ENCODE measurements at regions not wholly inside any gene's neighbourhood (a gene's known extent, or its start where the extent isn't known, plus 50 kb on each side); places are given as distances from the start of the nearest gene placed in this dataset.
A peak's percentile ranks its signal among the peaks of the same experiment; 100 is the strongest.
"Not testable (repeated sequence)": the region's sequence is repeated elsewhere in the genome, so short reads cannot be mapped to it uniquely, and the experiment has no call there.

DNA sequence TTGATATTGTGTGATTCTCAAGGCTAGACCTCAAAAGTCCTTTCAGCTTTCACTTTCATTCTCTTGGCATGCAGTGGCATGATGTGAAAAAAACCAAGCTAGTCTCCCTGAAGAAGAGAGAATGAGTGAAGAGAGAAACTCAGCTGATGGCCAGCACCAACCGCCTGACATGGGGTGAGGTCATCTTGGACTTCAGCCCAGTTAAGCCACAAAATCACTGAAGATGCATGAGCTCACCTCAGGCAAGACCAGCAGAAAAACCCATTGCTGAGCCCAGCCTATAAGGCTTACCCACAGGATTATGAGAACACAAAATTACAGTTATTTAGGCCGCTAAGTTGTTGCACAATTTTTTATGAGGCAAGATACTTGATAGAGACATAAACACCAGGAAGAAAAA is 496.5 kb downstream of the TOX3 start:
- DNase-seq = no peak

GRCh38 chr16:52035436-52035835 is 511.5 kb downstream of the TOX3 start:
- no peak for DNase-seq

DNA sequence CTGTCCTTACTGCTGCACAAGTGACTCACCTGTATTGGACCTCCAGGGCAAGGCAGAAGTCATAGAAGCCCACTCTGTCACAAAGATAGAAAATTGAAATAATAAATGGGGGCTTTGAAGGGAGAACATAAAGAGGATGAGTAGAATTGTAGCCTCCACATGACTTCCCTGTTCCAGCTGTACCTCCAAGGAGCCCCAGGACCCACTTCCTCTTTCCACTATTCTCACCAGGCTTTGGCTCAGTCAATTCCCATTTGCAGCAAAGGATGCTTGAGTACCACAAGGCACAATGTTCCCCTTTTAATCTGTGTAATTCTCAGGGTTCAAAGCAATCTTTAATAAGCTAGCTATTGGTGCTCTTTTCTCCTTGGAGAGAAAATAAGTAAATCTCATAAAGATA is 512.1 kb downstream of the TOX3 start:
- no peak for DNase-seq

DNA sequence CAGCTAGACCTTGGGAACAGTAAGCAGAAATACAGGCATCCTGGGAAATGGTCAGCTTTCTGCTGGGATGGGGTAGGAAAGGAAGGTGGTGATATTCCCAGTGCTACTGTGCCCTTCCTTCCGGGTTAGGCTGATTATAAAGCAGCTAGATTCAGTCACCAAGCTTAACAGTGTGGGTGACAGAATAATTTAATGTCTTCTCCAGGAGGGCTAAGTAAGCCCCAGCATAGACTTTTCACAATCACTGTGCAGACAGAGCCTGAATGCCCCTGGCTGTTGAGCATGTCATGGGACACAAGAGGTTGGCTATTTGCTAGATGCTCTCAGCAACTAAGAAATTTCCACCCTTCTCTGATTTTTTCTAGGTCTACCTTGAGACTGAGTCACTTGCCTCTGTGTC is 513.0 kb downstream of the TOX3 start:
- DNase-seq = no peak

GRCh38 chr16:52022980-52023379 is 524.0 kb downstream of the TOX3 start:
- no peak for DNase-seq

DNA sequence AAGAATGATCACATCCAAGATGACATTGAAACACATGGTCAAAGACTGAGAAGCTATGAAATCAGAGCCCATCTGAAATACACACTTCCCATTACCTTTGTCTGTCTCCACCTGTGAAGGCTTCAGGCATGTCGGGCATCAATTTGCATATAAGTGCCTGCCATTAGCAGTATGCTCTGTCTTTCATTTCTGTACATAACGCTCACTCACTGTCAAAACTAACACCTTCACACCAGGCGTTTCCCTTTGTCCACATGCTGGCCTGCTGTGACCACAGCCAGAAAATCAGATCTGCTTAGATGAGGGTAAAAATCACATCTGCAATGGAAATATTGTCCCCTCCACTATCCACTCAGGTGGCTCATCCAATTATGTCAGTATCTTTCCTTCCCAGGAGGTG is 524.8 kb downstream of the TOX3 start:
- DNase-seq = no peak

DNA sequence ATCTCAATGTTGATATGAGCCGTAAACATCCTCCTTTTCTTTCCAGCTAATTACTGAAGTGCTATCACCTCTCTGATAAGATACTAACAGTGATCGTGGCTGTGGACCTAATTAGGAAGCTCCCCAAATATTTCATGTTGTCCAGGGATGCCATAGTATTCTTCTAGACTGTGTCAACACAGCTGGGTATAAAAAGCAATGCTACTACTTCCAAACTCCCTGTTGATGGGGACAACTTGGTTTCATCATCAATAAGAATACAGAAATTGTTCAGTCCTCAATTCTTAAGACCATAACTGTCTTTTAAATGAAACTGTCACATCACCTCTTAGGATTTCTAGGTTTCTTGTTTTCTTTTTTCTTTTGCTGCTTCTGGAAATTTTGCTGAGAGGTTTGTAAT is 530.6 kb downstream of the TOX3 start:
- DNase-seq = no peak

GRCh38 chr16:52005551-52005950 is 541.4 kb downstream of the TOX3 start:
- DNase-seq = no peak

DNA sequence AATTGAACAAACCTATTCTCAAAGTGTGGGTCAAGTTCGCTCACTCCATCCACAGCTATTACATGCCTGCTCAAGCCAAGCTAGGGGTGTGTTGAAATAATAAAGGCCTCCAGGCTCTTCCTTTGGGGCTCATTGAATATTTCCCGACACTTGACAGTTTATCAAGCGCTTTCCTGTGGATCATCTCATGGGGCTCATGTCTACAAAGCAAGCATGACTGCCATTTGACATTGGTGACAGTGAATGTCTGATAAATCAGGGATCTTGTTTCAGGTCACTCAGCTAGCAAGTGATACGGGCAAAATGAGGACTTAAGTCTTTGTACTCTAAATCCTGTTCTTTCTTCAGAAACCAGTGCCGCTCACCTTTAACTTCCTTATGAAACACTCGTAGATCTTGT is 542.6 kb downstream of the TOX3 start:
- no peak for DNase-seq

- no peak for DNase-seq
Observed at GRCh38 chr16:52002026-52002425, 544.9 kb downstream of the TOX3 start.

DNA sequence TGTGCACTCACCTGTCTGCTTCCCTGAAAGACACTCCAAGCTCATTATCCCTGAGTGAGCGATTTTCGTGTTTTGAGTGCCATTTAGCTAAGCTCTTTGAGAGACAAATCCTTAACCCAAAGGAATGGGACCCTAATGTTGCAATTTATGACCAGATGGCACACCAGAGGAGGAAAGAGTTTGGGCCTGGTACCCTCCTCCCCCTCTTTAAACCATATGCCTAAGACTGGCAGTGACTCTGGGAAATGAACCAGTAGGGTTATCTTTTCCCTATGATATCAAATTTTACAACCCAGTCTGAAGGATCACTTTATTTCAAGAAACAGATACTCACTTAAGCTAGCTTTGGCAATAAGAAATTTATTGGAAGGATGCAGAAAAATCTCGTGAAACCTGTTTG is 550.4 kb downstream of the TOX3 start:
- DNase-seq = no peak

- DNase-seq = peak; percentile 28
Observed at GRCh38 chr16:51994597-51994996, 552.3 kb downstream of the TOX3 start.

DNA sequence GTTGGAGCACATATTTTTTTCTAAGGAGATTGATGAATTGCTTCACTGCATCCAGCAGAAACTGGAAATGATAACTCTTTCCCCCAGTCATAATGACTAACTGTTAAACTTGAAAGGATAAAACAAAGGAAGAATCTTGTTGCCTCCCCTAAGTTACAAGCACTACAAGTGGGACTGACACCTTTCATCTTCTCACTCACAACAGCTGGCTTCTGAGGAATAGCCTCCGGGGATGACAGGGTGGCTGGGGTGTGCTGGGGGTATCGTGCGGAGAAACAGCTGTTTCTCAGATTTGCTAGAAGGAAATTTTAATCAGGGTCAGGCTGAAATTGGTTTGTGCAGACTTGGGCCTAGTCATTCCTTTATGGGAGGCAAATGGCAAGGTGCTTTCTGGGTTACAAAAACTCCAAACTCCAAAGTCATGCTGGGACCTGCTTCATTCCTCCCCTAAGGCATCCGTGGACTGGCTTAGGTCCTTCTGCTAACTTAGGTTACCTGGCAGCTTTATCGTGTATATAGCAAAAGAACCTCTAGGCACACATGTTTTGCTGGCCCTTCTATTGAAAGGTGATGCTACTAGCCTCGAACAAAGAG is 557.2 kb downstream of the TOX3 start:
- no peak for DNase-seq

GRCh38 chr16:51988977-51989376 is 558.0 kb downstream of the TOX3 start:
- no peak for DNase-seq

GRCh38 chr16:51987519-51987918 is 559.4 kb downstream of the TOX3 start:
- DNase-seq = no peak

- DNase-seq = no peak
Observed at GRCh38 chr16:51986717-51987116, 560.2 kb downstream of the TOX3 start.

- no peak for DNase-seq
Observed at GRCh38 chr16:51986301-51986700, 560.6 kb downstream of the TOX3 start.

- no peak for DNase-seq
Observed at GRCh38 chr16:51985126-51985525, 561.8 kb downstream of the TOX3 start.

GRCh38 chr16:51984395-51984794 is 562.5 kb downstream of the TOX3 start:
- DNase-seq = no peak

- peak; percentile 80 for DNase-seq
Observed at GRCh38 chr16:51982715-51983680, 563.9 kb downstream of the TOX3 start.

- no peak for DNase-seq
Observed at GRCh38 chr16:51981725-51982124, 565.2 kb downstream of the TOX3 start.

DNA sequence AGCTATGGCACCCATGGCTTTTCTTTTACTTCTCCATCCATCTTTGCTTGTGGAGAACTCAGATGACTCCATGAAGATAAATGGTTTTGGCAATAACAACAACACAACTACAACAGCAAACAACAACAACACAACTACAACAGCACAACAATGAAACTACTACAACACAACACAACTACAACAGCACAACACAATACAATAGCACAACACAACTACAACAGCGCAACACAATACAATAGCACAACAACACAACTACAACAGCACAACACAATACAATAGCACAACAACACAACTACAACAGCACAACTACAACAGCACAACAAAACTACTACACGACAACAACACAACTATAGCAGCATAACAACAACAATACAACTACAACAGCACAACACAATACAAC is 569.4 kb downstream of the TOX3 start:
- not testable (repeated sequence) for DNase-seq

- peak; percentile 19 for DNase-seq
Observed at GRCh38 chr16:51971184-51971583, 575.8 kb downstream of the TOX3 start.

- DNase-seq = no peak
Observed at GRCh38 chr16:51968749-51969148, 578.2 kb downstream of the TOX3 start.
